AG10803 (cell line): ENCODE measurements at regions not wholly inside any gene's neighbourhood (a gene's known extent, or its start where the extent isn't known, plus 50 kb on each side); places are given as distances from the start of the nearest gene placed in this dataset.

Source experiments
- DNase-seq: peaks from one replicate; pipeline ENCODE4 v3.0.0; 2010; ENCODE audit warnings: low read depth
- H3K4me3 ChIP-seq: 2 replicates; pipeline ENCODE4 v1.5.1; 2011; ENCODE audit warnings: mild to moderate bottlenecking, low read length, control low read depth
- TF ChIP-seq, protein P1 (sequence below): conservative IDR thresholded peaks from 2 replicates; pipeline ENCODE4 v1.5.1; 2011; ENCODE audit warnings: mild to moderate bottlenecking, low read length, control low read depth, inconsistent platforms

GRCh38 chr6:22001396-22002027 is 295.3 kb downstream of the PRL start:
- H3K4me3 ChIP-seq = no peak overlapping the region
- TF ChIP-seq, protein P1, sequence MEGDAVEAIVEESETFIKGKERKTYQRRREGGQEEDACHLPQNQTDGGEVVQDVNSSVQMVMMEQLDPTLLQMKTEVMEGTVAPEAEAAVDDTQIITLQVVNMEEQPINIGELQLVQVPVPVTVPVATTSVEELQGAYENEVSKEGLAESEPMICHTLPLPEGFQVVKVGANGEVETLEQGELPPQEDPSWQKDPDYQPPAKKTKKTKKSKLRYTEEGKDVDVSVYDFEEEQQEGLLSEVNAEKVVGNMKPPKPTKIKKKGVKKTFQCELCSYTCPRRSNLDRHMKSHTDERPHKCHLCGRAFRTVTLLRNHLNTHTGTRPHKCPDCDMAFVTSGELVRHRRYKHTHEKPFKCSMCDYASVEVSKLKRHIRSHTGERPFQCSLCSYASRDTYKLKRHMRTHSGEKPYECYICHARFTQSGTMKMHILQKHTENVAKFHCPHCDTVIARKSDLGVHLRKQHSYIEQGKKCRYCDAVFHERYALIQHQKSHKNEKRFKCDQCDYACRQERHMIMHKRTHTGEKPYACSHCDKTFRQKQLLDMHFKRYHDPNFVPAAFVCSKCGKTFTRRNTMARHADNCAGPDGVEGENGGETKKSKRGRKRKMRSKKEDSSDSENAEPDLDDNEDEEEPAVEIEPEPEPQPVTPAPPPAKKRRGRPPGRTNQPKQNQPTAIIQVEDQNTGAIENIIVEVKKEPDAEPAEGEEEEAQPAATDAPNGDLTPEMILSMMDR = no peak
- DNase-seq = no peak

DNA sequence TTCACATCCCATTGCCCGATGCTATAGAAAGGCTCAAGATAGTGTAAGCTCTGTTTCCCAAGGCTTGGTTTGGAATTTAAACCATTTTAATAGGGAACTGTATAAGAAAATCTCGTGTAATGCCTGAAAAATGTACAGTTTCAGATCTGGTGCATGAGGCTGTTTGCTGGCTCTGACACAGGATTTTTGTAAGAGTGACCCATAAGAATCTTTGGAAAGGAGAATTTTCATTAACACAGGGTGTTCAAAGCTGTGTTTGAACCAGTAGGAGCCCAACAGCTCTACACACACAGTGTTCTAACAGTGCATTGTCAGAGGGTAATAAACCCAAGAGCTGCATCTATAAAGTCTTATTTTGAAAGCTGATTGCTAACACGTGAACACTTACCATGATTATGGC is 293.5 kb downstream of the PRL start:
- DNase-seq = peak; percentile 67
- TF ChIP-seq, protein P1 = no peak
- H3K4me3 ChIP-seq = no peak overlapping the region

- TF ChIP-seq, protein P1 = no peak
- DNase-seq = no peak
- no peak overlapping the region for H3K4me3 ChIP-seq
Observed at GRCh38 chr6:22006795-22007194, 290.0 kb downstream of the PRL start.

DNA sequence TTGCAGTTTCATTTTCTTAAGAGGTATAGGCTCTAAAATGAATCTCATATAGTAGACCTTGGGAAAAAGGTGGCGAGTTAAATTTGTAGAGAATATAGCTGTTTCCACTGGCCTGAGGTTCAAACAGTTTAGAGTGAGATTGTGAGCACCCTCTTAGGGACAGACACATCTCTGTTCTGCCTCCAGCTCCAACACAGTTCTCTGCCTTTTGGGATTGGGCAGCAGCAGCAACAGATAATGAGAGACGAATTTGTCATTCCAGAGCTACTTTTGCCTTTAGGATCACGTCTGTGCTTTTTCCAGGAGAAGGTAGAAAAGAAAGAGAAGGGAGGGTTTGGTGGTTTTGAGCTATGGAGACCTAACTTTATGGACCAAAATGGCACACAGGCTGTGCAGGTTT is 289.4 kb downstream of the PRL start:
- DNase-seq = no peak
- H3K4me3 ChIP-seq = no peak overlapping the region
- TF ChIP-seq, protein P1 = no peak

DNA sequence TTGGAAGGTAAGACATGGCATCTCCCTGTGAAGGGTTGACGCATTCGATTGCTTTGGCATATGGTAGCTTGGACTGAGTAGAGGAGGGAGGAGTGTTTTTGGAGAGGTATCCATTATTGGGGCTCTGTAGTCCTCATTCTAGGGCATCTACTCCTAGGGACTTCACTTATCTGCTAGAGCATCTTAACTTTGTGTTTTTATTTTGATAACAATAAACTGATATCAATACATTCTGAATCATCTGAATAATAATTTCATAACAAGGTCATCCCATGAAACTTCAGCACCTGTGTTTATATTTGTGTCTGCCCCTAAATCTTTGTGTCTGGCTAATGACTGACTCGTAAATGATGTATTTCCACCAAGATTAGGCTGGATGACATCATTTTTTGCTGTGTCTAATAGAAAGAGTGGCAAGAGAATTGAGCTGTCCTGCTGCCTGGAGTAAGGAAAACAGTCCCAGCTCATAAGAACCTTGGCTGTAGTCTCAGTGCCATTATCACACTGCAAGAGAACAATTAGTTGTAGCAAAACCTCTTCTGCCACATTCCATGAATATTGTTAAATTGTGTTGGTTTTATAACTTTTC is 288.5 kb downstream of the PRL start:
- DNase-seq = no peak
- TF ChIP-seq, protein P1 = no peak
- no peak overlapping the region for H3K4me3 ChIP-seq

- TF ChIP-seq, protein P1 = no peak
- no peak for DNase-seq
- H3K4me3 ChIP-seq = no peak overlapping the region
Observed at GRCh38 chr6:22010102-22010501, 286.7 kb downstream of the PRL start.

GRCh38 chr6:22015216-22015615 is 281.6 kb downstream of the PRL start:
- no peak overlapping the region for H3K4me3 ChIP-seq
- DNase-seq = no peak
- TF ChIP-seq, protein P1 = no peak
